ENCODE measurements at regions not wholly inside any gene's neighbourhood (a gene's known extent, or its start where the extent isn't known, plus 50 kb on each side); places are given as distances from the start of the nearest gene placed in this dataset.

- no peak for TF ChIP-seq EZH2phosphoT487 (IDR thresholded peaks at IDR 0.05; ENCODE audit: unreplicated experiment)
- TF ChIP-seq CTCF (conservative IDR thresholded peaks at IDR 0.05; ENCODE audit: low read depth in 2 of 2): no peak
- TF ChIP-seq POLR2AphosphoS5 (IDR thresholded peaks at IDR 0.05; ENCODE audit: low read depth): no peak
- TF ChIP-seq REST (IDR thresholded peaks at IDR 0.05; ENCODE audit: unreplicated experiment): no peak
- TF ChIP-seq CREB1 (CRISPR knock-in tag; IDR thresholded peaks at IDR 0.05; ENCODE audit: low read depth): no peak
- no peak for TF ChIP-seq EZH2 (IDR thresholded peaks at IDR 0.05; ENCODE audit: low read depth, unreplicated experiment)
- TF ChIP-seq ETS1 (IDR thresholded peaks at IDR 0.05): no peak
- TF ChIP-seq ZNF331 (CRISPR knock-in tag; IDR thresholded peaks at IDR 0.05; ENCODE audit: low read depth): no peak
- TF ChIP-seq JUNB (IDR thresholded peaks at IDR 0.05; ENCODE audit: unreplicated experiment): no peak
- no peak for TF ChIP-seq ZNF114 (CRISPR knock-in tag; IDR thresholded peaks at IDR 0.05)
- no peak for TF ChIP-seq NANOG (IDR thresholded peaks at IDR 0.05; ENCODE audit: borderline replicate concordance)
- TF ChIP-seq STAT1 (IDR thresholded peaks at IDR 0.05; ENCODE audit: unreplicated experiment): no peak
These were observed 211.9 kb upstream of the SPAG17 start for GRCh38 chr1:118396829-118397495.
